ENCODE measurements at regions not wholly inside any gene's neighbourhood (a gene's known extent, or its start where the extent isn't known, plus 50 kb on each side); places are given as distances from the start of the nearest gene placed in this dataset.

DNA sequence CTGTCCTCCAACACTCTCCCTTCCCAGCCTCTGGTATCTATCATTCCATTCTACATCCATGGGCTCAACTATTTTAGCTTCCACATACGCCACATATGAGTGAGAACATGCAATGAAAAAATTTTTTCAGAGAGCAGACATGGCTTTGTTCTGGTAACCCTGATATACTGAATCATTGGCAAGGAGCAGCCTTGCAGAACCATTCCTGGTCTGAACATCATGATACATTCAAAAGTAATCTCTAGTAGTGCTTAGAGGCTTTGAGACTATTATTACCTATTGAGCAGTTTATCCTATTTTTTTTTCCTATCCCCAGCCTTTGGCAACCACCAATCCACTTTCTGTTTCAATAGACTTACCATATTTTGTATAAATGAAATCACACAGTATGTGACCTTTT lies 393.1 kb upstream of the KCNH7 start:
- TF ChIP-seq EZH2phosphoT487 (IDR thresholded peaks at IDR 0.05; ENCODE audit: borderline replicate concordance, low read length) = no peak
- TF ChIP-seq, protein P1, sequence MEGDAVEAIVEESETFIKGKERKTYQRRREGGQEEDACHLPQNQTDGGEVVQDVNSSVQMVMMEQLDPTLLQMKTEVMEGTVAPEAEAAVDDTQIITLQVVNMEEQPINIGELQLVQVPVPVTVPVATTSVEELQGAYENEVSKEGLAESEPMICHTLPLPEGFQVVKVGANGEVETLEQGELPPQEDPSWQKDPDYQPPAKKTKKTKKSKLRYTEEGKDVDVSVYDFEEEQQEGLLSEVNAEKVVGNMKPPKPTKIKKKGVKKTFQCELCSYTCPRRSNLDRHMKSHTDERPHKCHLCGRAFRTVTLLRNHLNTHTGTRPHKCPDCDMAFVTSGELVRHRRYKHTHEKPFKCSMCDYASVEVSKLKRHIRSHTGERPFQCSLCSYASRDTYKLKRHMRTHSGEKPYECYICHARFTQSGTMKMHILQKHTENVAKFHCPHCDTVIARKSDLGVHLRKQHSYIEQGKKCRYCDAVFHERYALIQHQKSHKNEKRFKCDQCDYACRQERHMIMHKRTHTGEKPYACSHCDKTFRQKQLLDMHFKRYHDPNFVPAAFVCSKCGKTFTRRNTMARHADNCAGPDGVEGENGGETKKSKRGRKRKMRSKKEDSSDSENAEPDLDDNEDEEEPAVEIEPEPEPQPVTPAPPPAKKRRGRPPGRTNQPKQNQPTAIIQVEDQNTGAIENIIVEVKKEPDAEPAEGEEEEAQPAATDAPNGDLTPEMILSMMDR (conservative IDR thresholded peaks at IDR 0.05; ENCODE audit: low read depth, low read length) = no peak

Measured in PC-3 (cell line).